ENCODE measurements at regions not wholly inside any gene's neighbourhood (a gene's known extent, or its start where the extent isn't known, plus 50 kb on each side); places are given as distances from the start of the nearest gene placed in this dataset.

DNA sequence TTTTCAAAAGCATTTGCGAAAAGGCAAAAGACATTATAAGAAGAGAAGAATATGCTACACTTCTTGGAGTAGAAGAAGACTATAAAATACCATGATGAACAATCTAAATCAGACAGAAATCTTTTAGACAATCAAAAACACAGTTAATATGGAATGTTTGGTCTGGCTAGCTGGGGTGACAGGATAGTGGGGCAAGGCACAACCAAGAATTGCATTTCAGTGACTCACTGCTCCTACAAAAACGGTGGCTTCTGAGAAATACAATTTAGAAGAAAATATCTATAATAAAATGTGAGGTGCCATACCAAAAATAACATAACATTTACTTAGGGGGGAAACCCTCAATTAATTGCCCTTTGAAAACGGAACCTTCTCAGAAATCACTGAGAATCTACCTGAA lies 363.4 kb downstream of the NPR3 start:
- no peak overlapping the region for H3K9ac ChIP-seq (ENCODE audit: insufficient read depth, low read depth, low read length)
- in situ Hi-C loops (cut with HindIII; ENCODE audit: extremely low pct_ligation_motif_present, low pct_unique_long_range_greater_than_20kb) (no loop called here), intact Hi-C loops (cut with micrococcal nuclease; ENCODE audit: unreplicated experiment) (no loop called here)
- ChIA-PET CTCF (ENCODE audit: low intra/inter-chr PET ratio, low total read pairs) (no interaction called here), POLR2A (no interaction called here)
- H3K27ac ChIP-seq (ENCODE audit: extremely low read length, insufficient read depth, low read length): no peak overlapping the region
- no TSS peak for BruUV-seq (replicated peaks)
- no peaks in the 10 kb centered on the region for H3K36me3 ChIP-seq (replicated peaks in 1 of 2; ENCODE audit: control insufficient read depth in 1 of 2, insufficient read depth in 2 of 2, low read length in 2 of 2)
- no peaks in the 10 kb centered on the region for H3K79me2 ChIP-seq (ENCODE audit: insufficient read depth, low read length)
- no peak overlapping the region for H3K4me2 ChIP-seq (ENCODE audit: low read depth, low read length)
- H2AFZ ChIP-seq (ENCODE audit: low read length): no peak overlapping the region
- ATAC-seq: no peak
- FAIRE-seq: no peak
- H3K4me1 ChIP-seq (ENCODE audit: insufficient read depth, low read length): no peaks in the 10 kb centered on the region
- H3K27me3 ChIP-seq (ENCODE audit: control insufficient read depth in 1 of 2, insufficient read depth in 2 of 2, low read length in 2 of 2): no peaks in the 10 kb centered on the region
- no peak for DNase-seq (ENCODE audit: low spot score)
- H4K20me1 ChIP-seq (ENCODE audit: insufficient read depth, low read length): no peaks in the 10 kb centered on the region; the same call in 1 of the 2 replicates
- H3K9me3 ChIP-seq (ENCODE audit: low read length): no peaks in the 10 kb centered on the region
- 2% methylated on average over 3 of the region's 3 CpGs for WGBS (ENCODE audit: low lambda C conversion rate)
- H3K4me3 ChIP-seq (replicated peaks in 1 of 3; ENCODE audit: insufficient read depth in 1 of 3, low read depth in 2 of 3, low read length in 3 of 3): no peak overlapping the region
- TF ChIP-seq, protein P1, sequence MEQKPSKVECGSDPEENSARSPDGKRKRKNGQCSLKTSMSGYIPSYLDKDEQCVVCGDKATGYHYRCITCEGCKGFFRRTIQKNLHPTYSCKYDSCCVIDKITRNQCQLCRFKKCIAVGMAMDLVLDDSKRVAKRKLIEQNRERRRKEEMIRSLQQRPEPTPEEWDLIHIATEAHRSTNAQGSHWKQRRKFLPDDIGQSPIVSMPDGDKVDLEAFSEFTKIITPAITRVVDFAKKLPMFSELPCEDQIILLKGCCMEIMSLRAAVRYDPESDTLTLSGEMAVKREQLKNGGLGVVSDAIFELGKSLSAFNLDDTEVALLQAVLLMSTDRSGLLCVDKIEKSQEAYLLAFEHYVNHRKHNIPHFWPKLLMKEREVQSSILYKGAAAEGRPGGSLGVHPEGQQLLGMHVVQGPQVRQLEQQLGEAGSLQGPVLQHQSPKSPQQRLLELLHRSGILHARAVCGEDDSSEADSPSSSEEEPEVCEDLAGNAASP (CRISPR knock-in tag; IDR thresholded peaks at IDR 0.05; ENCODE audit: borderline replicate concordance): no peak
- TF ChIP-seq ZMYM4 (CRISPR knock-in tag; IDR thresholded peaks at IDR 0.05): no peak
- no peak for TF ChIP-seq MYNN (CRISPR knock-in tag; IDR thresholded peaks at IDR 0.05; ENCODE audit: low read depth)
- TF ChIP-seq, protein P2, sequence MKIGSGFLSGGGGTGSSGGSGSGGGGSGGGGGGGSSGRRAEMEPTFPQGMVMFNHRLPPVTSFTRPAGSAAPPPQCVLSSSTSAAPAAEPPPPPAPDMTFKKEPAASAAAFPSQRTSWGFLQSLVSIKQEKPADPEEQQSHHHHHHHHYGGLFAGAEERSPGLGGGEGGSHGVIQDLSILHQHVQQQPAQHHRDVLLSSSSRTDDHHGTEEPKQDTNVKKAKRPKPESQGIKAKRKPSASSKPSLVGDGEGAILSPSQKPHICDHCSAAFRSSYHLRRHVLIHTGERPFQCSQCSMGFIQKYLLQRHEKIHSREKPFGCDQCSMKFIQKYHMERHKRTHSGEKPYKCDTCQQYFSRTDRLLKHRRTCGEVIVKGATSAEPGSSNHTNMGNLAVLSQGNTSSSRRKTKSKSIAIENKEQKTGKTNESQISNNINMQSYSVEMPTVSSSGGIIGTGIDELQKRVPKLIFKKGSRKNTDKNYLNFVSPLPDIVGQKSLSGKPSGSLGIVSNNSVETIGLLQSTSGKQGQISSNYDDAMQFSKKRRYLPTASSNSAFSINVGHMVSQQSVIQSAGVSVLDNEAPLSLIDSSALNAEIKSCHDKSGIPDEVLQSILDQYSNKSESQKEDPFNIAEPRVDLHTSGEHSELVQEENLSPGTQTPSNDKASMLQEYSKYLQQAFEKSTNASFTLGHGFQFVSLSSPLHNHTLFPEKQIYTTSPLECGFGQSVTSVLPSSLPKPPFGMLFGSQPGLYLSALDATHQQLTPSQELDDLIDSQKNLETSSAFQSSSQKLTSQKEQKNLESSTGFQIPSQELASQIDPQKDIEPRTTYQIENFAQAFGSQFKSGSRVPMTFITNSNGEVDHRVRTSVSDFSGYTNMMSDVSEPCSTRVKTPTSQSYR (CRISPR knock-in tag; IDR thresholded peaks at IDR 0.05; ENCODE audit: borderline replicate concordance): no peak
- no peak for TF ChIP-seq KLF6 (CRISPR knock-in tag; IDR thresholded peaks at IDR 0.05)
- no peak for TF ChIP-seq ZNF761 (CRISPR knock-in tag; conservative IDR thresholded peaks at IDR 0.05)
- TF ChIP-seq, protein P3, sequence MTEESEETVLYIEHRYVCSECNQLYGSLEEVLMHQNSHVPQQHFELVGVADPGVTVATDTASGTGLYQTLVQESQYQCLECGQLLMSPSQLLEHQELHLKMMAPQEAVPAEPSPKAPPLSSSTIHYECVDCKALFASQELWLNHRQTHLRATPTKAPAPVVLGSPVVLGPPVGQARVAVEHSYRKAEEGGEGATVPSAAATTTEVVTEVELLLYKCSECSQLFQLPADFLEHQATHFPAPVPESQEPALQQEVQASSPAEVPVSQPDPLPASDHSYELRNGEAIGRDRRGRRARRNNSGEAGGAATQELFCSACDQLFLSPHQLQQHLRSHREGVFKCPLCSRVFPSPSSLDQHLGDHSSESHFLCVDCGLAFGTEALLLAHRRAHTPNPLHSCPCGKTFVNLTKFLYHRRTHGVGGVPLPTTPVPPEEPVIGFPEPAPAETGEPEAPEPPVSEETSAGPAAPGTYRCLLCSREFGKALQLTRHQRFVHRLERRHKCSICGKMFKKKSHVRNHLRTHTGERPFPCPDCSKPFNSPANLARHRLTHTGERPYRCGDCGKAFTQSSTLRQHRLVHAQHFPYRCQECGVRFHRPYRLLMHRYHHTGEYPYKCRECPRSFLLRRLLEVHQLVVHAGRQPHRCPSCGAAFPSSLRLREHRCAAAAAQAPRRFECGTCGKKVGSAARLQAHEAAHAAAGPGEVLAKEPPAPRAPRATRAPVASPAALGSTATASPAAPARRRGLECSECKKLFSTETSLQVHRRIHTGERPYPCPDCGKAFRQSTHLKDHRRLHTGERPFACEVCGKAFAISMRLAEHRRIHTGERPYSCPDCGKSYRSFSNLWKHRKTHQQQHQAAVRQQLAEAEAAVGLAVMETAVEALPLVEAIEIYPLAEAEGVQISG (CRISPR knock-in tag; IDR thresholded peaks at IDR 0.05): no peak
- TF ChIP-seq KAT7 (CRISPR knock-in tag; IDR thresholded peaks at IDR 0.05; ENCODE audit: borderline replicate concordance): no peak
- TF ChIP-seq, protein P4, sequence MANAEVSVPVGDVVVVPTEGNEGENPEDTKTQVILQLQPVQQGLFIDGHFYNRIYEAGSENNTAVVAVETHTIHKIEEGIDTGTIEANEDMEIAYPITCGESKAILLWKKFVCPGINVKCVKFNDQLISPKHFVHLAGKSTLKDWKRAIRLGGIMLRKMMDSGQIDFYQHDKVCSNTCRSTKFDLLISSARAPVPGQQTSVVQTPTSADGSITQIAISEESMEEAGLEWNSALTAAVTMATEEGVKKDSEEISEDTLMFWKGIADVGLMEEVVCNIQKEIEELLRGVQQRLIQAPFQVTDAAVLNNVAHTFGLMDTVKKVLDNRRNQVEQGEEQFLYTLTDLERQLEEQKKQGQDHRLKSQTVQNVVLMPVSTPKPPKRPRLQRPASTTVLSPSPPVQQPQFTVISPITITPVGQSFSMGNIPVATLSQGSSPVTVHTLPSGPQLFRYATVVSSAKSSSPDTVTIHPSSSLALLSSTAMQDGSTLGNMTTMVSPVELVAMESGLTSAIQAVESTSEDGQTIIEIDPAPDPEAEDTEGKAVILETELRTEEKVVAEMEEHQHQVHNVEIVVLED (CRISPR knock-in tag; IDR thresholded peaks at IDR 0.05; ENCODE audit: borderline replicate concordance): no peak
- no peak for TF ChIP-seq PHF20 (CRISPR knock-in tag; IDR thresholded peaks at IDR 0.05)
- no peak for TF ChIP-seq KAT2B (IDR thresholded peaks at IDR 0.05; ENCODE audit: borderline replicate concordance, low read depth, low read length)
- TF ChIP-seq HIVEP1 (CRISPR knock-in tag; IDR thresholded peaks at IDR 0.05): no peak
